ENCODE measurements at regions not wholly inside any gene's neighbourhood (a gene's known extent, or its start where the extent isn't known, plus 50 kb on each side); places are given as distances from the start of the nearest gene placed in this dataset.

DNA sequence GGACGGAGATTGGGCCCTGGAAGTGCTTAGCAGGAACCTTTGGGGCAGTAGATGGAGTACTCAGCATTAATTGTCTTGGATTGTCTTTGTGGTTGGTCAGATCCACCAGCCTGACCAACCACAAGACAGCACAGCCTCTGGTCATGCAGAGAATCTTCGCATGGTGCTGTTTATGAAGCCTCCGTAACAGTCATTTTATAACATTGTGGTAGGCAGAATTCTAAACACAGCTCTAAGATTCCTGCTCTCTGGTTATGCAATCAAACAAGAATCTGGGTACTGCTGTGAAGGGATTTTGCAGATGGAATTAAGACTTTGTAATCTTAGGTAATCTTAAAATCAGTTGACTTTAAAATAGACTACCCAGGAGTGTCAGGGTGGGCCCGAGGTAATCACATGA lies 312.2 kb upstream of the GOT2 start:
- Histone ChIP-seq H3K9me2 (ENCODE audit: insufficient read depth, low read length) (no peaks in the 10 kb centered on the region), H3K4me3 (ENCODE audit: low read length) (no peak overlapping the region), H2AFZ (ENCODE audit: low read depth, low read length) (no peak overlapping the region), H3K79me2 (replicated peaks; ENCODE audit: insufficient read depth, low read length) (no peaks in the 10 kb centered on the region), H3F3A (ENCODE audit: insufficient read depth, low read length, poor library complexity, severe bottlenecking) (no peaks in the 10 kb centered on the region), H4K20me1 (ENCODE audit: insufficient read depth) (no peaks in the 10 kb centered on the region), H3K27me3 (ENCODE audit: insufficient read depth, low read depth, low read length) (no peaks in the 10 kb centered on the region), H3K9ac (ENCODE audit: low read length) (no peak overlapping the region), H3K36me3 (ENCODE audit: insufficient read depth, low read length) (no peaks in the 10 kb centered on the region), H3K4me2 (ENCODE audit: low read length) (no peak overlapping the region), H3K27ac (ENCODE audit: low read length) (no peak overlapping the region), H3K9me3 (ENCODE audit: low read length) (no peaks in the 10 kb centered on the region)
- TF ChIP-seq, protein P1, sequence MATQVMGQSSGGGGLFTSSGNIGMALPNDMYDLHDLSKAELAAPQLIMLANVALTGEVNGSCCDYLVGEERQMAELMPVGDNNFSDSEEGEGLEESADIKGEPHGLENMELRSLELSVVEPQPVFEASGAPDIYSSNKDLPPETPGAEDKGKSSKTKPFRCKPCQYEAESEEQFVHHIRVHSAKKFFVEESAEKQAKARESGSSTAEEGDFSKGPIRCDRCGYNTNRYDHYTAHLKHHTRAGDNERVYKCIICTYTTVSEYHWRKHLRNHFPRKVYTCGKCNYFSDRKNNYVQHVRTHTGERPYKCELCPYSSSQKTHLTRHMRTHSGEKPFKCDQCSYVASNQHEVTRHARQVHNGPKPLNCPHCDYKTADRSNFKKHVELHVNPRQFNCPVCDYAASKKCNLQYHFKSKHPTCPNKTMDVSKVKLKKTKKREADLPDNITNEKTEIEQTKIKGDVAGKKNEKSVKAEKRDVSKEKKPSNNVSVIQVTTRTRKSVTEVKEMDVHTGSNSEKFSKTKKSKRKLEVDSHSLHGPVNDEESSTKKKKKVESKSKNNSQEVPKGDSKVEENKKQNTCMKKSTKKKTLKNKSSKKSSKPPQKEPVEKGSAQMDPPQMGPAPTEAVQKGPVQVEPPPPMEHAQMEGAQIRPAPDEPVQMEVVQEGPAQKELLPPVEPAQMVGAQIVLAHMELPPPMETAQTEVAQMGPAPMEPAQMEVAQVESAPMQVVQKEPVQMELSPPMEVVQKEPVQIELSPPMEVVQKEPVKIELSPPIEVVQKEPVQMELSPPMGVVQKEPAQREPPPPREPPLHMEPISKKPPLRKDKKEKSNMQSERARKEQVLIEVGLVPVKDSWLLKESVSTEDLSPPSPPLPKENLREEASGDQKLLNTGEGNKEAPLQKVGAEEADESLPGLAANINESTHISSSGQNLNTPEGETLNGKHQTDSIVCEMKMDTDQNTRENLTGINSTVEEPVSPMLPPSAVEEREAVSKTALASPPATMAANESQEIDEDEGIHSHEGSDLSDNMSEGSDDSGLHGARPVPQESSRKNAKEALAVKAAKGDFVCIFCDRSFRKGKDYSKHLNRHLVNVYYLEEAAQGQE (IDR thresholded peaks at IDR 0.05; ENCODE audit: borderline replicate concordance) = no peak
- TF ChIP-seq EP300 (conservative IDR thresholded peaks at IDR 0.05; ENCODE audit: poor library complexity, severe bottlenecking) = no peak
- TF ChIP-seq TAF1 (IDR thresholded peaks at IDR 0.05; ENCODE audit: low read depth) = no peak
- TF ChIP-seq POLR2AphosphoS5 (IDR thresholded peaks at IDR 0.05) = no peak
- no peak for TF ChIP-seq EZH2 (IDR thresholded peaks at IDR 0.05; ENCODE audit: borderline replicate concordance, insufficient read depth, low read length, poor library complexity, severe bottlenecking)
- no peak for TF ChIP-seq RAD21 (conservative IDR thresholded peaks at IDR 0.05)
- no peak for TF ChIP-seq MXI1 (conservative IDR thresholded peaks at IDR 0.05; ENCODE audit: poor library complexity, severe bottlenecking)
- TF ChIP-seq SMC3 (conservative IDR thresholded peaks at IDR 0.05; ENCODE audit: poor library complexity) = no peak
- TF ChIP-seq, protein P2, sequence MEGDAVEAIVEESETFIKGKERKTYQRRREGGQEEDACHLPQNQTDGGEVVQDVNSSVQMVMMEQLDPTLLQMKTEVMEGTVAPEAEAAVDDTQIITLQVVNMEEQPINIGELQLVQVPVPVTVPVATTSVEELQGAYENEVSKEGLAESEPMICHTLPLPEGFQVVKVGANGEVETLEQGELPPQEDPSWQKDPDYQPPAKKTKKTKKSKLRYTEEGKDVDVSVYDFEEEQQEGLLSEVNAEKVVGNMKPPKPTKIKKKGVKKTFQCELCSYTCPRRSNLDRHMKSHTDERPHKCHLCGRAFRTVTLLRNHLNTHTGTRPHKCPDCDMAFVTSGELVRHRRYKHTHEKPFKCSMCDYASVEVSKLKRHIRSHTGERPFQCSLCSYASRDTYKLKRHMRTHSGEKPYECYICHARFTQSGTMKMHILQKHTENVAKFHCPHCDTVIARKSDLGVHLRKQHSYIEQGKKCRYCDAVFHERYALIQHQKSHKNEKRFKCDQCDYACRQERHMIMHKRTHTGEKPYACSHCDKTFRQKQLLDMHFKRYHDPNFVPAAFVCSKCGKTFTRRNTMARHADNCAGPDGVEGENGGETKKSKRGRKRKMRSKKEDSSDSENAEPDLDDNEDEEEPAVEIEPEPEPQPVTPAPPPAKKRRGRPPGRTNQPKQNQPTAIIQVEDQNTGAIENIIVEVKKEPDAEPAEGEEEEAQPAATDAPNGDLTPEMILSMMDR (IDR thresholded peaks at IDR 0.05; ENCODE audit: poor library complexity, severe bottlenecking) = no peak

DNA sequence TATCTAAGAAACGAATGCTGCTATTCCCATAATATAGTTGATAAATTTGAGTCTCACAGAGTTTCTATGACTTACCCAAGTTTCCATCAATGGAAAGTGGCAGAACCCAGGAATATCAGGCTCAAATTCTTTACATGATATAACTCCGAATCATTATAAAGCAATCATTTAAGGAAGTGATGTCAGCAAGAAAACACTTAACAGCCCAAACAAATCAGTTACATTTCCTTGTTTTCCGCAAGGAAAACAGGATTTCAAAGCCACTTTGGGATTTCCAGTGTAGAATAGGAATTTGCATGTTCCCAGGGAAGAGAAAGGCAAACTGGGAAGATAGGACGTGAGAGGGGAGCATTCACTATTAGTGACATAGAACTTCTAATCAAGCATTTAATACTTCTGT lies 311.4 kb upstream of the GOT2 start:
- no peak for TF ChIP-seq RAD21 (conservative IDR thresholded peaks at IDR 0.05)
- no peak for TF ChIP-seq SMC3 (conservative IDR thresholded peaks at IDR 0.05; ENCODE audit: poor library complexity)
- TF ChIP-seq EZH2 (IDR thresholded peaks at IDR 0.05; ENCODE audit: borderline replicate concordance, insufficient read depth, low read length, poor library complexity, severe bottlenecking) = no peak
- TF ChIP-seq, protein P1 (IDR thresholded peaks at IDR 0.05; ENCODE audit: borderline replicate concordance) = no peak
- TF ChIP-seq EP300 (conservative IDR thresholded peaks at IDR 0.05; ENCODE audit: poor library complexity, severe bottlenecking) = no peak
- TF ChIP-seq, protein P2 (IDR thresholded peaks at IDR 0.05; ENCODE audit: poor library complexity, severe bottlenecking) = no peak
- TF ChIP-seq POLR2AphosphoS5 (IDR thresholded peaks at IDR 0.05) = no peak
- TF ChIP-seq TAF1 (IDR thresholded peaks at IDR 0.05; ENCODE audit: low read depth) = no peak
- no peak for TF ChIP-seq MXI1 (conservative IDR thresholded peaks at IDR 0.05; ENCODE audit: poor library complexity, severe bottlenecking)

More for the DNA sequence above, 311.4 kb upstream of the GOT2 start:
- no peak overlapping the region for H3K27ac ChIP-seq (ENCODE audit: low read length)
- no peaks in the 10 kb centered on the region for H3F3A ChIP-seq (ENCODE audit: insufficient read depth, low read length, poor library complexity, severe bottlenecking)
- no peaks in the 10 kb centered on the region for H3K79me2 ChIP-seq (replicated peaks; ENCODE audit: insufficient read depth, low read length)
- H3K4me2 ChIP-seq (ENCODE audit: low read length) = no peak overlapping the region
- no peaks in the 10 kb centered on the region for H3K9me3 ChIP-seq (ENCODE audit: low read length)
- H3K36me3 ChIP-seq (ENCODE audit: insufficient read depth, low read length) = no peaks in the 10 kb centered on the region
- H3K9ac ChIP-seq (ENCODE audit: low read length) = no peak overlapping the region
- H4K20me1 ChIP-seq (ENCODE audit: insufficient read depth) = no peaks in the 10 kb centered on the region
- no peaks in the 10 kb centered on the region for H3K27me3 ChIP-seq (ENCODE audit: insufficient read depth, low read depth, low read length)
- no peaks in the 10 kb centered on the region for H3K9me2 ChIP-seq (ENCODE audit: insufficient read depth, low read length)
- no peak overlapping the region for H2AFZ ChIP-seq (ENCODE audit: low read depth, low read length)
- H3K4me3 ChIP-seq (ENCODE audit: low read length) = no peak overlapping the region

Data from neural cell (in vitro differentiated cells).